ENCODE measurements at regions not wholly inside any gene's neighbourhood (a gene's known extent, or its start where the extent isn't known, plus 50 kb on each side); places are given as distances from the start of the nearest gene placed in this dataset.

GRCh38 chr5:6886866-6887265 lies 173.6 kb downstream of the TENT4A start:
- Histone ChIP-seq H3K36me3 (ENCODE audit: insufficient read depth, low read length) (no peaks in the 10 kb centered on the region), H3K4me1 (ENCODE audit: low read length) (no peaks in the 10 kb centered on the region), H3K4me3 (ENCODE audit: low read length) (no peak overlapping the region), H3K4me2 (ENCODE audit: low read depth, low read length, poor library complexity, severe bottlenecking) (no peak overlapping the region), H3K27ac (ENCODE audit: low read length) (no peak overlapping the region), H3K9me3 (ENCODE audit: low read length) (peaks cover 9% of the 10 kb centered on the region; the same call in 1 of the 2 replicates), H3K9ac (ENCODE audit: low read length) (no peak overlapping the region), H3K79me2 (ENCODE audit: low read length) (no peaks in the 10 kb centered on the region), H4K20me1 (ENCODE audit: insufficient read depth, low read depth, low read length) (no peaks in the 10 kb centered on the region), H3K9me2 (replicated peaks; ENCODE audit: insufficient read depth, low read length) (no peaks in the 10 kb centered on the region), H3K27me3 (ENCODE audit: low read length) (0 out of 2 replicates have a peak, but pooled peaks cover 3% of the 10 kb centered on the region), H2AFZ (ENCODE audit: low read length) (no peak overlapping the region)
- DNase-seq, result no peak

GRCh38 chr5:6889030-6889429 lies 175.8 kb downstream of the TENT4A start:
- Histone ChIP-seq H3K27me3 (ENCODE audit: low read length) (0 out of 2 replicates have a peak, but pooled peaks cover 3% of the 10 kb centered on the region), H4K20me1 (ENCODE audit: insufficient read depth, low read depth, low read length) (no peaks in the 10 kb centered on the region), H3K27ac (ENCODE audit: low read length) (no peak overlapping the region), H3K9me3 (ENCODE audit: low read length) (peaks cover 9% of the 10 kb centered on the region; the same call in 1 of the 2 replicates), H3K36me3 (ENCODE audit: insufficient read depth, low read length) (no peaks in the 10 kb centered on the region), H2AFZ (ENCODE audit: low read length) (no peak overlapping the region), H3K4me2 (ENCODE audit: low read depth, low read length, poor library complexity, severe bottlenecking) (no peak overlapping the region), H3K9ac (ENCODE audit: low read length) (no peak overlapping the region), H3K9me2 (replicated peaks; ENCODE audit: insufficient read depth, low read length) (no peaks in the 10 kb centered on the region), H3K79me2 (ENCODE audit: low read length) (no peaks in the 10 kb centered on the region), H3K4me3 (ENCODE audit: low read length) (no peak overlapping the region), H3K4me1 (ENCODE audit: low read length) (no peaks in the 10 kb centered on the region)
- DNase-seq, result no peak

- no peaks in the 10 kb centered on the region for H4K20me1 ChIP-seq (ENCODE audit: insufficient read depth, low read depth, low read length)
Observed at GRCh38 chr5:6899221-6899620, 186.0 kb downstream of the TENT4A start.

GRCh38 chr5:6900247-6901227 lies 187.3 kb downstream of the TENT4A start:
- Histone ChIP-seq H3K79me2 (ENCODE audit: low read length) (no peaks in the 10 kb centered on the region), H3K9me3 (ENCODE audit: low read length) (no peaks in the 10 kb centered on the region), H3K9me2 (replicated peaks; ENCODE audit: insufficient read depth, low read length) (no peaks in the 10 kb centered on the region), H3K4me1 (ENCODE audit: low read length) (no peaks in the 10 kb centered on the region), H3K27ac (ENCODE audit: low read length) (no peak overlapping the region), H3K4me2 (ENCODE audit: low read depth, low read length, poor library complexity, severe bottlenecking) (no peak overlapping the region), H3K9ac (ENCODE audit: low read length) (no peak overlapping the region), H3K27me3 (ENCODE audit: low read length) (no peaks in the 10 kb centered on the region), H4K20me1 (ENCODE audit: insufficient read depth, low read depth, low read length) (no peaks in the 10 kb centered on the region), H3K36me3 (ENCODE audit: insufficient read depth, low read length) (no peaks in the 10 kb centered on the region), H2AFZ (ENCODE audit: low read length) (no peak overlapping the region), H3K4me3 (ENCODE audit: low read length) (no peak overlapping the region)
- no peak for DNase-seq

More at GRCh38 chr5:6899221-6899620, 186.0 kb downstream of the TENT4A start:
- Histone ChIP-seq H3K36me3 (ENCODE audit: insufficient read depth, low read length) (no peaks in the 10 kb centered on the region), H3K27me3 (ENCODE audit: low read length) (no peaks in the 10 kb centered on the region), H2AFZ (ENCODE audit: low read length) (no peak overlapping the region), H3K9me3 (ENCODE audit: low read length) (no peaks in the 10 kb centered on the region), H3K79me2 (ENCODE audit: low read length) (no peaks in the 10 kb centered on the region), H3K27ac (ENCODE audit: low read length) (no peak overlapping the region), H3K9me2 (replicated peaks; ENCODE audit: insufficient read depth, low read length) (no peaks in the 10 kb centered on the region), H3K4me3 (ENCODE audit: low read length) (no peak overlapping the region), H3K4me2 (ENCODE audit: low read depth, low read length, poor library complexity, severe bottlenecking) (no peak overlapping the region), H3K9ac (ENCODE audit: low read length) (no peak overlapping the region), H3K4me1 (ENCODE audit: low read length) (no peaks in the 10 kb centered on the region)
- DNase-seq, result no peak

GRCh38 chr5:6902094-6902493 lies 188.9 kb downstream of the TENT4A start:
- Histone ChIP-seq H3K9ac (ENCODE audit: low read length) (no peak overlapping the region), H4K20me1 (ENCODE audit: insufficient read depth, low read depth, low read length) (no peaks in the 10 kb centered on the region), H3K4me3 (ENCODE audit: low read length) (no peak overlapping the region), H3K9me3 (ENCODE audit: low read length) (no peaks in the 10 kb centered on the region), H3K79me2 (ENCODE audit: low read length) (no peaks in the 10 kb centered on the region), H3K27me3 (ENCODE audit: low read length) (no peaks in the 10 kb centered on the region), H3K9me2 (replicated peaks; ENCODE audit: insufficient read depth, low read length) (no peaks in the 10 kb centered on the region), H3K4me2 (ENCODE audit: low read depth, low read length, poor library complexity, severe bottlenecking) (no peak overlapping the region), H3K36me3 (ENCODE audit: insufficient read depth, low read length) (no peaks in the 10 kb centered on the region), H3K27ac (ENCODE audit: low read length) (no peak overlapping the region), H3K4me1 (ENCODE audit: low read length) (no peaks in the 10 kb centered on the region), H2AFZ (ENCODE audit: low read length) (no peak overlapping the region)
- DNase-seq, result no peak

- H3K4me1 ChIP-seq (ENCODE audit: low read length), result no peaks in the 10 kb centered on the region
- H3K27me3 ChIP-seq (ENCODE audit: low read length), result no peaks in the 10 kb centered on the region
- H4K20me1 ChIP-seq (ENCODE audit: insufficient read depth, low read depth, low read length), result no peaks in the 10 kb centered on the region
- no peaks in the 10 kb centered on the region for H3K9me3 ChIP-seq (ENCODE audit: low read length)
- H3K4me2 ChIP-seq (ENCODE audit: low read depth, low read length, poor library complexity, severe bottlenecking), result no peak overlapping the region
- H3K36me3 ChIP-seq (ENCODE audit: insufficient read depth, low read length), result no peaks in the 10 kb centered on the region
- no peak overlapping the region for H2AFZ ChIP-seq (ENCODE audit: low read length)
- no peaks in the 10 kb centered on the region for H3K9me2 ChIP-seq (replicated peaks; ENCODE audit: insufficient read depth, low read length)
- H3K27ac ChIP-seq (ENCODE audit: low read length), result no peak overlapping the region
- no peak overlapping the region for H3K4me3 ChIP-seq (ENCODE audit: low read length)
- H3K79me2 ChIP-seq (ENCODE audit: low read length), result no peaks in the 10 kb centered on the region
- H3K9ac ChIP-seq (ENCODE audit: low read length), result no peak overlapping the region
- DNase-seq, result no peak
Observed at GRCh38 chr5:6902597-6902996, 189.4 kb downstream of the TENT4A start.

- H3K4me3 ChIP-seq (ENCODE audit: low read length), result no peak overlapping the region
Observed at GRCh38 chr5:6903934-6904333, 190.7 kb downstream of the TENT4A start.

GRCh38 chr5:6904860-6905259 lies 191.6 kb downstream of the TENT4A start:
- Histone ChIP-seq H3K79me2 (ENCODE audit: low read length) (no peaks in the 10 kb centered on the region), H3K9me3 (ENCODE audit: low read length) (no peaks in the 10 kb centered on the region), H3K27me3 (ENCODE audit: low read length) (no peaks in the 10 kb centered on the region), H3K4me2 (ENCODE audit: low read depth, low read length, poor library complexity, severe bottlenecking) (no peak overlapping the region), H2AFZ (ENCODE audit: low read length) (no peak overlapping the region), H3K36me3 (ENCODE audit: insufficient read depth, low read length) (no peaks in the 10 kb centered on the region), H3K4me1 (ENCODE audit: low read length) (no peaks in the 10 kb centered on the region), H3K9ac (ENCODE audit: low read length) (no peak overlapping the region), H3K4me3 (ENCODE audit: low read length) (no peak overlapping the region), H3K27ac (ENCODE audit: low read length) (no peak overlapping the region), H4K20me1 (ENCODE audit: insufficient read depth, low read depth, low read length) (no peaks in the 10 kb centered on the region), H3K9me2 (replicated peaks; ENCODE audit: insufficient read depth, low read length) (no peaks in the 10 kb centered on the region)
- no peak for DNase-seq

More at GRCh38 chr5:6903934-6904333, 190.7 kb downstream of the TENT4A start:
- no peak for DNase-seq
- Histone ChIP-seq H3K4me2 (ENCODE audit: low read depth, low read length, poor library complexity, severe bottlenecking) (no peak overlapping the region), H3K4me1 (ENCODE audit: low read length) (no peaks in the 10 kb centered on the region), H3K9ac (ENCODE audit: low read length) (no peak overlapping the region), H3K27me3 (ENCODE audit: low read length) (no peaks in the 10 kb centered on the region), H3K36me3 (ENCODE audit: insufficient read depth, low read length) (no peaks in the 10 kb centered on the region), H3K79me2 (ENCODE audit: low read length) (no peaks in the 10 kb centered on the region), H2AFZ (ENCODE audit: low read length) (no peak overlapping the region), H3K27ac (ENCODE audit: low read length) (no peak overlapping the region), H4K20me1 (ENCODE audit: insufficient read depth, low read depth, low read length) (no peaks in the 10 kb centered on the region), H3K9me3 (ENCODE audit: low read length) (no peaks in the 10 kb centered on the region), H3K9me2 (replicated peaks; ENCODE audit: insufficient read depth, low read length) (no peaks in the 10 kb centered on the region)

Data from Karpas-422 (cell line).